GM12872 (cell line): ENCODE measurements at regions not wholly inside any gene's neighbourhood (a gene's known extent, or its start where the extent isn't known, plus 50 kb on each side); places are given as distances from the start of the nearest gene placed in this dataset.
A peak's percentile ranks its signal among the peaks of the same experiment; 100 is the strongest.

Source experiments
- TF ChIP-seq, protein P1 (sequence below): IDR thresholded peaks from 3 replicates; pipeline ENCODE4 v1.5.1; 2011; ENCODE audit warnings: low read depth, mild to moderate bottlenecking, low read length, moderate library complexity; ENCODE audit not compliant: insufficient read depth

DNA sequence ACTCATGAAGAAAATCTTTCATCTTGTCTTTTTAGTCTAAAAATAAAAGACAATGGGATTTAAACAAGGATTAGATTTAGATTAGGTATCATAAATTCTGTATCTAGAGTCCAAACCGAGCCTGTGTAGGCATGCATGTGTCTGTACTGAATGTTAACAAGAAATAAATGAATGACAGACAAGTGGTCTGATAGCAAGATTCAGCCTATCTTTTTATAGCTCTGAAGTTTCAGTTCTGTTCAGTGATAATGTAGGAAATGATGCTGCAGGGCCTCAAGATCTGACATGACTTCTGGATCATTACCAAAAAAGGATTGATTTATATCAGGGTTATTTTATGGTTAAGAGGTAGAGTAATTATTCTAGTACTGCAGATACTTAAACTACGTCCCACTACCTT, 137.0 kb upstream of the ATP5MC3 start:
- TF ChIP-seq, protein P1, sequence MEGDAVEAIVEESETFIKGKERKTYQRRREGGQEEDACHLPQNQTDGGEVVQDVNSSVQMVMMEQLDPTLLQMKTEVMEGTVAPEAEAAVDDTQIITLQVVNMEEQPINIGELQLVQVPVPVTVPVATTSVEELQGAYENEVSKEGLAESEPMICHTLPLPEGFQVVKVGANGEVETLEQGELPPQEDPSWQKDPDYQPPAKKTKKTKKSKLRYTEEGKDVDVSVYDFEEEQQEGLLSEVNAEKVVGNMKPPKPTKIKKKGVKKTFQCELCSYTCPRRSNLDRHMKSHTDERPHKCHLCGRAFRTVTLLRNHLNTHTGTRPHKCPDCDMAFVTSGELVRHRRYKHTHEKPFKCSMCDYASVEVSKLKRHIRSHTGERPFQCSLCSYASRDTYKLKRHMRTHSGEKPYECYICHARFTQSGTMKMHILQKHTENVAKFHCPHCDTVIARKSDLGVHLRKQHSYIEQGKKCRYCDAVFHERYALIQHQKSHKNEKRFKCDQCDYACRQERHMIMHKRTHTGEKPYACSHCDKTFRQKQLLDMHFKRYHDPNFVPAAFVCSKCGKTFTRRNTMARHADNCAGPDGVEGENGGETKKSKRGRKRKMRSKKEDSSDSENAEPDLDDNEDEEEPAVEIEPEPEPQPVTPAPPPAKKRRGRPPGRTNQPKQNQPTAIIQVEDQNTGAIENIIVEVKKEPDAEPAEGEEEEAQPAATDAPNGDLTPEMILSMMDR: no peak

DNA sequence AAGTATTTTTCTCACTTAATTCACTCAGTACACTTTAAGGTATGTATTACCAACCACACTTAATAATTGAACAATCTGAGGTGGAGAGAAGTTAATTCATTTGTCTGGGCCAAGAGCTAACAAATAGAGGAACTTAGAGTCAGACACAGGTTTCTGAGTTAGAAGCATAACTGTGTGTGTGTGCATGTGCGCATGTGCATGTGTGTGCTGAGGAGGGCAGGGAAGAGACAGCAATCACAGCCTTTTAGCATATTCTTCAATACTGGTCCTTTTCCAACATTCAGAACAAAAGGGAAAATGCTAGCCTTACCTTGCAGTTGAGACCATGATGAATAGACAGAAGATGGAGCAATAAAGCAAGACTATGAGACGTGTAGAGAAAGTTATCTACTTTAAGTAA, 136.2 kb upstream of the ATP5MC3 start:
- TF ChIP-seq, protein P1: no peak

DNA sequence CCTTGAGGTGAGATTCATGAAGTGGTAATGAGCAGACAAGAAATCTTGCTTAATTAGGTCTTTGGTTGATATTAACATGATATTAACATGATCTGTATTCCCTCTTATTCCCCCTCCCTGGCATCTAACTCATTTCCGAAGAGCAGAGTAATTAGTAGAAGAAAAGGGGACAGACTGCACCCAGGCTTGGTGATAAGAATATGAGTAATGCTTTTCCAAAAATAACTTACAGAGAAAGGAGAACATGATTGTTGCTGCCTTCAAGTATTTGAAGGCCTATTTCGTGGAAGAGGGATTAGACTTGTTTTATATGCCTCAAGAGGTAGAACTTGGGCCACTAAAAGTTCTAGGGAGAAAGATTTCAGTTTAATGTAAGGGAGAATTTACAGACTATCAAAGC, 130.6 kb upstream of the ATP5MC3 start:
- TF ChIP-seq, protein P1: no peak

DNA sequence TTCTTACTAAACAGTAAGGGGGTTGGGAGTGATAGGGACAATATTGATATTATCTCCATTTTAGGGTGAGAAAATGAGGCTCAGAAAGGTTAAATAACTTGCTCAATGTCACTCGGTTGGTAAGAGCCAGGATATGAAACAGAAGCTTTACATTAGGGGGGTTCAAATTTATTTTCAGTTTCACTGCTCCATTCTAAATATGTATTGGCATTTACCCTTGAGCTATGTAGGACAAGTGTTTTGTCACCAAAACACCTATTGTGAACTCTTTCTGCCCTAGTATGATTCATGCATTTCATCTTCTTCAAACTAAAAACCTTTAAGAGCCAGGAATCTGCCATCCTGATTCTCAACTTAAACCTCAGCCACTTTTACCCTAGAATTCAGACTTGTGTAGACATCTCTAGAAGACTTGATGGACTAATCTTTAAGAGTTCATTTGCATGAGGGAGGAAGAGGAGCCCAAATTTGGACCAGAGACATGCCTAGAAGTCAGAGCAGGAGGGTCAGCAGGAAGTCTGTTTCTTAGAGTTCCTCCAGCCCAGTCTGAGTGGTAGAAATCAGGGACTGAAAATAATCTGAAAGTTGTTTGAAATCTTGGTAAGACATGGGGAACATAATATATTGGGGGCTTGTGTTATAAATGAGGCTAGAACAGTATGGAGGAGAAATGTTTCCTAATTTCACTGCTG, 129.4 kb upstream of the ATP5MC3 start:
- TF ChIP-seq, protein P1: no peak

DNA sequence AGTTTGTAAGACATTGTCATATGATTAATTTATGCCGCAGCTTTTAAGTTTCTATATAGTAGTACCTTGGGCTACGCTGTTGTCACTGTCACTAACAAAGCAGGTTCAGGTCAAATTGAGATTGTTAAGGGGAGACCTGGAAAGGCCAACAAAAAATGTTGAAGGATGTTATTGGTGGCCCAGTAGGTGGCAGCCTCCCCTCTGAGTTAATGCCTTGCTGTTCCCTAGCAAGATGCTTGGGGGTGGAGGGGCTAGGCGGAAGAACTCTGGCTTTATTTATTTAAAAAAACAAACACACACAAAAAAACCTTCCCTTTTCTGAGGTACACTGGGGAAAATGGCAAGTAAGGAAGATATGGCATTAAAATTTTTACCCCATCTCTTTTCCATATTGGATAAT, 128.3 kb upstream of the ATP5MC3 start:
- TF ChIP-seq, protein P1: peak; percentile 64

DNA sequence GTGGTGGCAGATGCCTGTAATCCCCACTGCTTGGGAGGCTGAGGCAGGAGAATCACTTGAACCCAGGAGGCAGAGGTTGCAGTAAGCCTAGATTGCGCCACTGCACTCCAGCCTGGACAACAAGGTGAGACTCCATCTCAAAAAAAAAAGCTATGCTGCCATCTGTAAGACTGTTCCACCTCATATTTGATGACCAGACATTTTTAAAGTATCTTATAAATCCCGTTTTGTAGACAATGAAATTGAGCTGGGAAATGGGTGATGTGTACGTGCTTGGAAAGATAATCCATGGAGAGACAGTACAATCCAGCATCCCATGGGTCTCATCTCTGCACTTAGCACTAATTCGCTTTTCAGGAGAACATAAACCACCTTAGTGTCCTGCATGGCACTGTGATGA, 126.5 kb upstream of the ATP5MC3 start:
- TF ChIP-seq, protein P1: no peak

DNA sequence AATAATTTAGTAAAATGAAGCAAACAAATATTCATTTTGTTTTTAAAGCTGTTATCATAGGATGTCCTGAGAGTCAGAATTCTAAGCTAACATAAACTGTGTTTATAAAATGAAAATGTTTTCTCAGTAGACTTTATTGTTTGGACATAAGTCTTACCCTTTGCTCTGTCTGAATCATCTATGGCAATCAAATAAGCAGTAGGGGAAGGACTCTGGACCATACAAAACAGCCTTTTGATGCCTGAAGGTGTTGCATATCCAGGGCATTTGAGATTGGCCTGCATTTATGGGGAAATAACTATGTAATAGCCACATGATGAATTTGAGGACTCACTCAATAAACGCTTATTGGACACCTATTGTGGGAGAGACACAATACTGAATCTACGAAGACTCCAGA, 123.0 kb upstream of the ATP5MC3 start:
- TF ChIP-seq, protein P1: no peak
